IPS-NIHi7 (cell line): ENCODE measurements at regions not wholly inside any gene's neighbourhood (a gene's known extent, or its start where the extent isn't known, plus 50 kb on each side); places are given as distances from the start of the nearest gene placed in this dataset.
"Not testable (repeated sequence)": the region's sequence is repeated elsewhere in the genome, so short reads cannot be mapped to it uniquely, and the experiment has no call there.

Experiments
- DNase-seq: peaks from one replicate; pipeline ENCODE4 v3.0.0; 2012; ENCODE audit warnings: mixed read lengths; ENCODE audit errors: extremely low spot score

GRCh38 chr3:18194431-18194830, 230.7 kb downstream of the SATB1 start:
- no peak for DNase-seq

GRCh38 chr3:18190646-18191045, 234.5 kb downstream of the SATB1 start:
- no peak for DNase-seq

GRCh38 chr3:18189282-18190050, 235.7 kb downstream of the SATB1 start:
- DNase-seq, result no peak

GRCh38 chr3:18188491-18188890, 236.6 kb downstream of the SATB1 start:
- no peak for DNase-seq

- no peak for DNase-seq
Measured at GRCh38 chr3:18185624-18186023, 239.5 kb downstream of the SATB1 start.

GRCh38 chr3:18182923-18183322, 242.2 kb downstream of the SATB1 start:
- DNase-seq, result not testable (repeated sequence)

GRCh38 chr3:18179521-18179920, 245.6 kb downstream of the SATB1 start:
- DNase-seq, result no peak

GRCh38 chr3:18177271-18177670, 247.9 kb downstream of the SATB1 start:
- DNase-seq, result no peak

GRCh38 chr3:18173891-18174290, 251.2 kb downstream of the SATB1 start:
- DNase-seq, result not testable (repeated sequence)

GRCh38 chr3:18159681-18160080, 265.5 kb downstream of the SATB1 start:
- no peak for DNase-seq

- peak; percentile 24 for DNase-seq
Measured at GRCh38 chr3:18153571-18154173, 271.5 kb downstream of the SATB1 start.

GRCh38 chr3:18151199-18151598, 273.9 kb downstream of the SATB1 start:
- no peak for DNase-seq

GRCh38 chr3:18149935-18150334, 275.2 kb downstream of the SATB1 start:
- DNase-seq, result no peak

GRCh38 chr3:18149386-18149785, 275.8 kb downstream of the SATB1 start:
- no peak for DNase-seq

GRCh38 chr3:18144571-18144970, 280.6 kb downstream of the SATB1 start:
- no peak for DNase-seq

- DNase-seq, result no peak
Measured at GRCh38 chr3:18143258-18143780, 281.8 kb downstream of the SATB1 start.

GRCh38 chr3:18137958-18138357, 287.2 kb downstream of the SATB1 start:
- DNase-seq, result no peak

- DNase-seq, result no peak
Measured at GRCh38 chr3:18135060-18135814, 289.9 kb downstream of the SATB1 start.

GRCh38 chr3:18134386-18135059, 290.6 kb downstream of the SATB1 start:
- DNase-seq, result no peak

GRCh38 chr3:18132991-18133390, 292.1 kb downstream of the SATB1 start:
- no peak for DNase-seq

GRCh38 chr3:18127859-18128681, 297.1 kb downstream of the SATB1 start:
- no peak for DNase-seq
